CD14-positive monocyte (primary cell): ENCODE measurements at regions not wholly inside any gene's neighbourhood (a gene's known extent, or its start where the extent isn't known, plus 50 kb on each side); places are given as distances from the start of the nearest gene placed in this dataset.

Source experiments
- DNase-seq, 3 donors: peaks; one replicate each; pipeline ENCODE4 v3.0.0-alpha.2; 2011 to 2022
- H2AFZ ChIP-seq: 2 replicates; pipeline ENCODE4 v1.6.0; 2012; ENCODE audit warnings: mild to moderate bottlenecking, low read depth, low read length, inconsistent platforms; ENCODE audit not compliant: insufficient read depth, poor library complexity, severe bottlenecking
- H3K27ac ChIP-seq, 2 donors: 1 replicate in 1 of 2; 2 replicates in 1 of 2; pipeline ENCODE4 v1.5.1; 2012 to 2013; ENCODE audit warnings: low read length in 2 of 2, control low read depth in 1 of 2, inconsistent platforms in 1 of 2, low read depth in 1 of 2, mild to moderate bottlenecking in 1 of 2
- H3K27me3 ChIP-seq, 2 donors: one replicate each; pipeline versions ENCODE4 v1.6.0 to v1.6.1; 2011 to 2013; ENCODE audit warnings: low read length in 2 of 2; ENCODE audit not compliant: control insufficient read depth in 2 of 2, insufficient read depth in 2 of 2
- H3K36me3 ChIP-seq, 2 donors: replicated peaks in 1 of 2; 1 replicate in 1 of 2; 2 replicates in 1 of 2; pipeline versions ENCODE4 v1.5.1 to v1.6.1; 2012 to 2013; ENCODE audit warnings: low read length in 2 of 2, control low read depth in 1 of 2, inconsistent platforms in 1 of 2, mild to moderate bottlenecking in 1 of 2; ENCODE audit not compliant: insufficient read depth in 2 of 2, control insufficient read depth in 1 of 2
- H3K4me1 ChIP-seq, 2 donors: 1 replicate in 1 of 2; 2 replicates in 1 of 2; pipeline versions ENCODE4 v1.5.1 to v1.6.1; 2012 to 2013; ENCODE audit warnings: low read length in 2 of 2, control low read depth in 1 of 2, inconsistent platforms in 1 of 2, mild to moderate bottlenecking in 1 of 2, moderate library complexity in 1 of 2; ENCODE audit not compliant: insufficient read depth in 2 of 2, control insufficient read depth in 1 of 2
- H3K4me2 ChIP-seq: replicated peaks from 2 replicates; pipeline ENCODE3; 2012; ENCODE audit warnings: low read length, moderate library complexity, mild to moderate bottlenecking; ENCODE audit not compliant: poor library complexity, severe bottlenecking; ENCODE audit errors: extremely low read depth
- H3K4me3 ChIP-seq, 3 experiments: fragments of 200-600 bp in 1 of 3; sonication (generic) in 1 of 3; replicated peaks in 1 of 3; 1 replicate in 2 of 3; 2 replicates in 1 of 3; pipeline ENCODE4 v1.5.1; 2011 to 2013; ENCODE audit warnings: low read length in 3 of 3, mild to moderate bottlenecking in 3 of 3, control low read depth in 2 of 3, low read depth in 2 of 3, inconsistent platforms in 1 of 3, moderate library complexity in 1 of 3
- H3K79me2 ChIP-seq: 2 replicates; pipeline ENCODE4 v1.6.0; 2012; ENCODE audit warnings: mild to moderate bottlenecking, control low read depth, inconsistent platforms, low read length, moderate library complexity; ENCODE audit not compliant: insufficient read depth
- H3K9ac ChIP-seq: 2 replicates; pipeline ENCODE4 v1.6.0; 2017; ENCODE audit warnings: low read length, mild to moderate bottlenecking; ENCODE audit not compliant: insufficient read depth, poor library complexity, severe bottlenecking
- H3K9me3 ChIP-seq, 2 donors: replicated peaks in 1 of 2; 1 replicate in 1 of 2; 2 replicates in 1 of 2; pipeline versions ENCODE4 v1.5.1 to v1.6.1; 2012 to 2013; ENCODE audit warnings: low read length in 2 of 2, control low read depth in 1 of 2; ENCODE audit not compliant: control insufficient read depth in 1 of 2, insufficient read depth in 1 of 2
- H4K20me1 ChIP-seq: 2 replicates; pipeline ENCODE4 v1.6.0; 2012; ENCODE audit warnings: mild to moderate bottlenecking, low read length, control low read depth, moderate library complexity; ENCODE audit not compliant: insufficient read depth
- H3K27ac Mint-ChIP-seq, 7 donors: one replicate each; pipeline ENCODE4 v1.8.0; 2020; ENCODE audit warnings: mild to moderate bottlenecking in 7 of 7, mixed read lengths in 7 of 7, moderate library complexity in 6 of 7, inconsistent platforms in 2 of 7
- H3K27me3 Mint-ChIP-seq, 3 donors: one replicate each; pipeline ENCODE4 v1.8.0; 2021 to 2022; ENCODE audit warnings: low read depth in 3 of 3, mild to moderate bottlenecking in 3 of 3, mixed read lengths in 3 of 3, moderate library complexity in 3 of 3, inconsistent platforms in 1 of 3
- H3K36me3 Mint-ChIP-seq, 2 donors: one replicate each; pipeline ENCODE4 v1.8.0; 2020; ENCODE audit warnings: mixed read lengths in 2 of 2, inconsistent platforms in 1 of 2, mild to moderate bottlenecking in 1 of 2
- H3K4me1 Mint-ChIP-seq: one replicate; pipeline ENCODE4 v1.8.0; 2020; ENCODE audit warnings: mild to moderate bottlenecking, mixed read lengths
- H3K4me3 Mint-ChIP-seq, 2 donors: one replicate each; pipeline ENCODE4 v1.8.0; 2020; ENCODE audit warnings: mild to moderate bottlenecking in 2 of 2, mixed read lengths in 2 of 2, moderate library complexity in 1 of 2
- H3K9me3 Mint-ChIP-seq, 7 donors: one replicate each; pipeline ENCODE4 v1.8.0; 2020 to 2022; ENCODE audit warnings: mixed read lengths in 7 of 7, mild to moderate bottlenecking in 6 of 7, moderate library complexity in 6 of 7, inconsistent platforms in 2 of 7
- CTCF ChIP-seq: fragments of 200-600 bp; IDR thresholded peaks from one replicate; pipeline ENCODE4 v1.8.0; 2022; ENCODE audit warnings: antibody characterized with exemption, mild to moderate bottlenecking
- WGBS: methylation state at CpG from one replicate; pipeline ENCODE4 v1.1.5; 2013; ENCODE audit warnings: missing lambda C conversion rate; ENCODE audit not compliant: insufficient coverage; 5-methylcytosine and 5-hydroxymethylcytosine counted together
- intact Hi-C, 2 donors: fragments of 100-400 bp; cut with micrococcal nuclease; formaldehyde crosslinking; loops; one replicate each; pipeline versions ENCODE4 v1.15.0 to v1.15.1; 2023

DNA sequence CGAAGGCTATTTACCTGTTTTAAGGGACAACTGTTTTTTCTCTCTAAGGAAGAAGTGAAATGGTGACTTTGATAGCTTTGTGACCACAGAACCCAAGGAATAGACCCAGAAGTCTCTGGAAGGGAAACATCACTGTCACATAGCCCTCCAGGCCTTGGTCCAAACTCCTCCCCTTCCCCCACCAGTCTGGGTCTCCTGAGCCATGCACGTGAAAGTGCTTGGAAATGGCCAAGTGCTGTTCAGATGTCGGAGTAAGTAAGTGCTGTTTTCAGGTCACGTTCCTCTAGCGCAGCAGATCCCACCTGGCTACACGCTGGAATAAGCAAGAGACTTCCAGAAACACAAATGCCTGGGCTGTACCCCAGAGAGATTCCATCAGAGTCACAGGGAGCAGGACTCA lies 73.0 kb upstream of the AFF3 start:
- H3K4me1 ChIP-seq: peaks cover 41 to 50% of the 10 kb centered on the region in 2 donors
- no peaks in the 10 kb centered on the region for H3K9me3 ChIP-seq
- H3K36me3 ChIP-seq: no peaks in the 10 kb centered on the region
- intact Hi-C loops: no loop called here
- H3K79me2 ChIP-seq: no peaks in the 10 kb centered on the region
- WGBS: 89% methylated on average over 5 of the region's 6 CpGs
- no peak overlapping the region for H3K27ac ChIP-seq
- Mint-ChIP-seq H3K4me1 (peaks cover 49% of the 10 kb centered on the region), H3K27me3 (peaks cover 0 to 2% (median 0%) of the 10 kb centered on the region in 3 donors), H3K36me3 (no peaks in the 10 kb centered on the region), H3K4me3 (no peak overlapping the region), H3K9me3 (peaks cover 0 to 2% (median 0%) of the 10 kb centered on the region in 7 donors), H3K27ac (no peak overlapping the region)
- no peak for DNase-seq
- no peak overlapping the region for H2AFZ ChIP-seq
- H3K27me3 ChIP-seq: no peaks in the 10 kb centered on the region
- no peak overlapping the region for H3K4me3 ChIP-seq
- no peak overlapping the region for H3K9ac ChIP-seq
- no peak for TF ChIP-seq CTCF
- no peaks in the 10 kb centered on the region for H4K20me1 ChIP-seq
- no peak overlapping the region for H3K4me2 ChIP-seq

GRCh38 chr2:100214265-100214971 lies 72.0 kb upstream of the AFF3 start:
- H3K79me2 ChIP-seq: no peaks in the 10 kb centered on the region
- H3K4me1 ChIP-seq: peaks cover 47 to 55% of the 10 kb centered on the region in 2 donors
- H3K27me3 ChIP-seq: no peaks in the 10 kb centered on the region
- no peak overlapping the region for H3K9ac ChIP-seq
- H3K4me2 ChIP-seq: peak overlapping the region; percentile 33
- WGBS: 16% methylated on average over 9 of the region's 9 CpGs
- Mint-ChIP-seq H3K4me3 (peak overlapping the region in 1 of 2 donors; percentile 35), H3K27me3 (peaks cover 0 to 2% (median 0%) of the 10 kb centered on the region in 3 donors), H3K27ac (peak overlapping the region in 6 of 7 donors; percentile 24 to 86 (median 46)), H3K9me3 (peaks cover 0 to 2% (median 0%) of the 10 kb centered on the region in 7 donors), H3K4me1 (peaks cover 56% of the 10 kb centered on the region), H3K36me3 (no peaks in the 10 kb centered on the region)
- TF ChIP-seq CTCF: no peak
- peak overlapping the region; percentile 34 to 61 for H3K27ac ChIP-seq
- H3K4me3 ChIP-seq: peak overlapping the region in 1 of 3 experiments; percentile 37
- peak; percentile 26 to 52 (median 41) for DNase-seq
- H3K36me3 ChIP-seq: no peaks in the 10 kb centered on the region
- no peaks in the 10 kb centered on the region for H3K9me3 ChIP-seq
- intact Hi-C loops: no loop called here
- no peaks in the 10 kb centered on the region for H4K20me1 ChIP-seq
- H2AFZ ChIP-seq: peak overlapping the region; percentile 33
